Muscle of arm (tissue), 1 donor: ENCODE measurements at regions not wholly inside any gene's neighbourhood (a gene's known extent, or its start where the extent isn't known, plus 50 kb on each side); places are given as distances from the start of the nearest gene placed in this dataset.
"Not testable (repeated sequence)": the region's sequence is repeated elsewhere in the genome, so short reads cannot be mapped to it uniquely, and the experiment has no call there.

Experiments used
- DNase-seq: peaks from one replicate; pipeline ENCODE4 v3.0.0-alpha.2; 2013

DNA sequence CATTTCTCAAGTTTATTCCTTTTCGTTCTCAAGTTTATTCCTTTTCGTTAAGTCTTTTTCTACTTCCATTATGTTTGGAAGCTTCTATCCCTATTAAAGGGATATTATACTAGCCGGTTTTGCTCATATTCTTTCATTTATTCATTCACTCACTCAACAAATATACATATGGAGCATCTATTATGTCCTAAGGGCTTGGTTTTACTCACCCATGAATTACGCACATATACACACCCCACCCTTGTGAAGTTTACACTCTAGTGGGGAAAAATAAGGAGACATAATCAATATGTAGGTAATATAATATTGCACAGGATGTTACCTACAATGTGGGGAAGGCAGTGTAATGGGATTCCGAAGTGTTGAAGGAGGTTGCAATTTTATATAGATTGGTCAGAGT, 90.5 kb downstream of the ACTL7B start:
- no peak for DNase-seq

DNA sequence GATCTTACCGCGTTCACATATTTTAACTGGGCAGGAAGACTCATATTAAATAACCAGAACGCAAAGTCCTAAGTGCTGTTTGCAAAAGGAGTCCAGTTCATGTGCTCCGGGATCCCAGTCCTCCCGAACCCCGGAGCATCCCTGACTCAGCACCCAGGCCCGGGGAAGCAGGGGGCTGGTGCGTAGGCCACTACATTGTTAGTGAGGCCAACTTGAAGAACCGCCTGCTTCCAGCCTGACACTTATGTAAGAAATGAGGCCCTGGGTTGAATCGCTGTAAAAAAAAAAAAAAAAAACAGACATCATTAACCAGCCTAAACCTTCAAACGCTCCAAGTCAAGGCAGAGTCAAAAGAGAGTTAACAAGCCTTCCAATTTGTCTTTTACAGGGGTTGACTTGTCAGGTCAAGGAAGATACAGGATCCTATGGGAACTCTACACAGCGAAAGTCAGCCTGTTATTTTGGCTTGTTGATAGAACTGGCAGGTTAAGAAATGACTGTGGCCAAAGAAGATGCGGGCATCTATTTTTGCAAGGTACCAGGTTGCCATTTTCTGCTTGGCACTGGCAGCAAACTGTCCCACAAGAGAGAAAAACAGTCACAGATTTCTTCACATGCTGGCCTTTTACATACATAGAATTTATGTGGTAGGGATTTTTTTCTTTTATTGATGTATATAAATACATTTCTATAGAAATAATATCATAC, 93.3 kb downstream of the ACTL7B start:
- no peak for DNase-seq

DNA sequence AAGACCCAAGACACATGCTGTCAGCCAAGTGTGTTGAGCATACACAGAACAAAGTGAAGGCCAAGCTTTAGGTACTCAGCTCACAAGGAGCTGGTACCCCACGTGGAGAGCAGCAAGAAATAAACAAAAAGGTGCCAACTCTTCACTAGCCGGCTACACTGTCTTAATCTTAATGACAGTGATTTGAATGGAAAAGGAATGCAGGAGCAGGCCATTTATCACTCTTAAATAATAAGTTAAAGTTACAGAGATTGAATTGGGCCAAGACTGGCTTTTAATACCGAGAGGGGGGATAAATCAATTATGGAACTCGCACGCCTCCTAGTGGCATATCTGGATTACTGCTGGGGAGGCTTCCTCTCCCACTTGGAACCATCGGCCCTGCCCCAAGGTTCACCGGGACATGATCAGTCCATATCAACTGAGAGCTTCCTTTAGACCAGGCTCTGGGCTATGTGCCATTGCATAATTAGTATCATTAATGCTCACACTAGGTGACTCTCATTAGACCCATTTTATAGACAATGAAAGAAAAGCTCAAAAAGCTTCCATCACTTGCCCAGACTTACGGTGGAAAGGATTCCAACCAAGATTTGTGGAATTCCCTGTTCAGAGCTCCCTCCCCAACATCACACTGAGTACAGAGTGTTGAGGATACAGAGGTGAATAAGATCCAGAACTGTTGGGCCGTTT, 94.0 kb downstream of the ACTL7B start:
- DNase-seq, result peak; percentile 71

DNA sequence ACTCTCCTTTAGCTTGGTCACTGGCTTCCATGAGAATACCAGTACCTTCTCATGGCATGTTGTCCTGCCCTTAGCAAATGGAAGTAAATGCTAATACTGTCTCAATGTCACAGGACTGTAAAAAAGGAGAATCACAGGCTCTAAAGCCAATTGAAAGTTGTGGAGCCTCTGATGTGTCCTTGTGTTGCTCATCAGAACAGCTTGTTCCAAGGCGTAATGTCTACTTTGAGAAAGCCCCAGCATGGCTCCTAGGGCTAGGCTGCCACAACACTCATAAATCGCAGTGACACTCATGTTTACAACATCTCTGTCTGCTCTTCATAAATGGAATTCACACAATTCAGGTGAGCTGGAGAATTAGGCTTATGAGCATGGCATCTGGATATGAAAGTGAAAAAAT, 94.9 kb downstream of the ACTL7B start:
- DNase-seq, result no peak

DNA sequence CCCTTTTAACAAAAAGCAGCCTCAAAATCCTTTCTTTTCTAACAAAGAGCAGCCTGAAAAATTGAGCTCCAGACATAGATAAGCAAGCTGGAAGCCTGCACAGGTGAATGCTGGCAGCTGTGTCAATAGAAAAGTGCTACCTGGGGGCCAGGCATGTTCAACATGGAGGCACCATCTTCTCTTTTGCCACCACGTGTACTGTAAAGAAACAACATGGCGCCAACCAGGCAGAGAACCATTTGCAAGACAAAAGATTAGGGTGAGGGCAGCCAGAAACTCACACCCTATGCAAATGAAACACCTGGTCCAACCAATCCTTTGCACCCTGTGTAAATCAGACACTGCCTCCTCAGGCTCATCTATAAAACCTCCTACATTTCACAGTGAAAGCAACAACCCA, 96.0 kb downstream of the ACTL7B start:
- DNase-seq, result no peak

DNA sequence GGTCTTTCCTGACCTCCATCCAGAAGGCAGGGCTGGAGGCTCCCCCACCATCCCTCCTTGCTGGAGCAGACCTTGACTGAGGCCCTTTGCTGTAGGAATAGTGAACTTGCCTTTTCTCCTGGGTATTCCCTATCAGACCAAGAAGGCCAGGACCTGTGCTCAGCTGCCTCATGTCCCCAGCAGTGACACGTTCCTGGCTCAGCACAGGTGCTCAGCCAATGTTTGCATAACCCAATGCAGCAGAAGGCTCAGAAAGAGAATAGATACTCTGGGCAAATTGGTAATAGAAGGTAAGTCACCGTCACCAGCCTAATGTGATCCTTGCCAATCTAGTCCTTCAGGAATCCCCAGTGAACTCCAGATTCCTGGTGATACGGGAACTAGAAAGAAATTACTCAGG, 96.4 kb downstream of the ACTL7B start:
- no peak for DNase-seq

DNA sequence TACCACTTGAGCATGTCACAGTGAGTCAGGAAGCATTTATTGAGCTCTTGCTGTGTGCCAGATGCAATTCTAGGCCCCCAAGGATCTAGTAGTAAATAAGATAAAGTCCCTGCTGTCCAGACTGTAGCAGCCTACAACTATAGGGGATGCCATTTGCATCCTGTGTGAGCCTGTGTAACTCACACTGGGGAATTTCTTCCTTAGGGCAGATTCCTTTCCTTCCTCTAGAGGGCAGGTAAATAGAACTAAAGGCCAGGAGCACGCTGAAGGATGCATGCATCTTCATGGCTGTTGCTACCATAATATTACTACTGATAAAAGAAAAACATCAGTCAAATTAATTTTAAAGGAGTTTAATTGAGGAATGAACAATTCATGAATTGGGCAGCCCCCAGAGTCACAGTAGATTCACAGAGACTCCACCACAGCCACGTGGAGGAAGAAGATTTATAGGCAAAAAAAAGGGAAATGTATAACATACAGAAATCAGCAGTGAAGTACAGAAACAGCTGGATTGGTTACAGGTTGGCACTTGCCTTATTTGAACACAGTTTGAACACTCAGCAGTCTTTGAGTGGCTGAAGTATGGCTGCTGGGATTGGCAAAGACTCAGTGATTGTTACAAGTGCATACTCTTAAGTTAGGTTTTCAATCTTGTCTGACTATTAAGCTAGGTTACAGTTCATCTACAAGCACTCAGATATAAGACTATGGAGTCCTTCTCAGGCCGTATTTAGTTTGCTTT, 98.9 kb downstream of the ACTL7B start:
- DNase-seq, result no peak

DNA sequence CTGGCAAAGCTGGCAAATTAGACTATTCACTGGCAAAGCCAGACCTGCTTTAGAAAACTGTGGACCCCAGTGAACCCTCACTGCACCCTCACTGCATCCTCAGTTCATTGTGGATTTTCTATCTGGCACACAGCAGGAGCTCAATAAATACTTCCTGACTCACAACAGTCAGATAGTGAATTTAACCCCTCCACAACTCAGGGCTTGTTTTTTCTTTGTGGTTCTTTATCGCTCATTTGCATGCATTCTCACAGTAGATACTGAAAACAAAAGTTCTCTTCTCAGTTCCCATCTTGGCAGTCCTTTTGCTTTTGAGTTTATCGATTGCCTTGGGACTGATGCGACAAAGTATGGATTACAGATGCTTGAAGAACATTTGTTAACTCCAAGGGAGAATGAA, 99.8 kb downstream of the ACTL7B start:
- DNase-seq, result no peak

DNA sequence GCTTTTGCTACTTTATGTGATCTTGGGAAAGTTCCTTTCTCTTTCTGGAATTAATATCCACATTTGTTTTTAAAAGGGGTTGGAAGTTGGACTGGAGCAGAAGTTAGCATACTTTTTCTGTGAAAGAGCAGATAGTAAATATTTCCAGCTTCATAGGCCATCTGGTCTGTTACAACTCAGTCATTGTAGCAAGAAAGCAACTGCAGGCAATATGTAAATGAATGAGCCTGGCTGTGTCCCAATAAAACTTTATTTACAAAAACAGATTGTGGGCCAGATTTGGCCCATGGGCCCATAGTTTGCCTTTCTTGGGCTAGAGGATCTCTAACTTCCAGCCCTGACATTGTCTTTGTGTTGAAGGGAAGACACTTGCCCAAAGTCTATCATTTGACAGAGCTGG, 104.4 kb downstream of the ACTL7B start:
- DNase-seq, result no peak

DNA sequence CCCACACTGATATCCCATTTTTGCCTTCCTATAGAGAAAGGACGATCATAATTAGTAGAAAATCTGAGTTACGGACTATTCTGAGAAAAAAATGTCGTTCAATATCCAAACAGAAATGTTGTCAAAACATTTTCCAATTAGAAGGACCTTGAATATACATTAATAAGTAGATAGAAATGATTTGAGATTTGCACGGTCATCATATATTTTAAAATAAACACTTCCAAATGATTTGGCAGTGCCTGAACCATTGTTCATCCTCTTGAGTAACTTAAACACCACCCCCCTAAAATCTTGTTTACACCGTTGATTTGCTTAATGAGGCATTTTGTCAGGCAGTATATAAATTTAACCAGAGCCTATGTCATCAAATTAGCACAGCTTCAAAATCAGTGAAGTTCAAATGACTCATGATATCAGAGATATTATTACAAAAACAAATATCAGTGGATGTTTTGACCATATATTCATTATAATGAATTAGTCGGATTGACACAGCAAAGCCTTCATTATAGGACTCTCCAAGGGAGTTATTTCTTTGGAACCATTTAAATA, 105.0 kb downstream of the ACTL7B start:
- DNase-seq, result no peak

DNA sequence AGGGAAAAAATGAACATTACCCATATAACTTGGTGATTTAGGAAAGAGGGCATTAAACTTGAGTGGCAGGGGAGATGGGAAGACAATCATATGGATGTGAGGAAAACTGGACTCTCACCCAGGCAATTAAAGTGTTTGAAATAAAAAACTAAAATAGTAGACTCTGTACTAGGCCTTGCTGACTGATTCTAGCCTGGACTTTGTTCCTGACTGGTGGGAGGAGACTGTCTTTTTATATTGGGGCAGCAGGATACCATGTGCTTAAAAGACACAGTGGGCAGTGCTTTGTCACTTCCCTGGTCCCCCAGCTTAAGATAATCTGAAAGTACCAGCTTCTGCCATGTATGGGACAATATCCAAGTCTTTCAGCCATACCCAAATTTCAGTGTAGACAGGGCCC, 107.0 kb downstream of the ACTL7B start:
- DNase-seq, result no peak

DNA sequence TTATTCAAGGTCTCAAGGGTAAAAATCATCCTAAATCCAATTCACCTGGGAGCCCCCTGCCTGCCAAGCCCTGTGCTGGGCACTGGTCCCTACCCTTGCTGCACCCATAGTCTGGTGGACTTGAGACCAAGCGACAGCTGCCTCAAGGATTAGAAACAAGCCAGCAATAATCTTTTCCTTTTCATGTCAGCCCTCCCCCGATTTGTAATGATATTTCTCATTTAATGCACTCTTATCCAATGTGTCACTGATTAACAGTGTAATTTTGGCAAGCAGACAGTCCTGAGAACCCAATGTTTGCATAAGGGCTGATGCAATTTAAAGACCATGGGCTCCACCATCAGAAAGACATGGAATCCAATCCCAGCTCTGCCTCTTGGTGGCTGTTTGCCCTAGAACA, 108.9 kb downstream of the ACTL7B start:
- DNase-seq, result no peak

DNA sequence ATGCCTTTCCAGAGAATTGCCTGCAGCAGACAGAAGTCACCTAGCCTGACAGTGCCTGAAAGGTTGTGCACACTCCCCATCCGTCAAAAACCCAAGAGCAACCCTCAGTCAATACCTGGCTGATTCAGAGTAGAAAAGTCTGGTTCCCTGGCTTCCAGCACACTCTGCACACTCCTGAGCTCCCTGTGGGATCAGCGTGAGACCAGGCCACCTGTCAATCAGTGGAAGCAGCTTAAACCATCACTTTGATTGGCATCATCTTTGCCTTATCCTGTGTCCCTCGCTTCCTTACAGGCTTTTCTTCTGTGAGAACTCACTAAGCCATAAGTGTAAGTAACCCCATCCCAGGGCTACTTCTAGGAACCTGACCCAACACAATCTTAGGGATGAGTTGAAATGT, 109.8 kb downstream of the ACTL7B start:
- DNase-seq, result no peak

DNA sequence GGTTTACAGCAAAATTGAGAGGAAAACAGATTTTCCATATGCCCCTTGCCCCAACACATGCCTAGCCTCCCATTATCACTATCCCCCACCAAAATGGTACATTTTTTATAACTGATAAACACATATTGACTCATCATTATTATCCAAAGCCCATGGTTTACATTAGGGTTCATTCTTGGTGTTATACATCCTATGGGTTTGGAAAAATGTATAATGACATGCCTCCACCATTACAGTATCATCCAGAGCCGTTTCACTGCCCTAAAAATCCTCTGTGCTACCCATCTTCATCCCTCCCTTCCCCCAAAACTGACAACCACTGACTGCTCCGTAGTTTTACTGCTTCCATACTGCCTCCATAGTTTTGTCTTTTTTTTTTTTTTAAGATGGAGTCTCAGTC, 111.1 kb downstream of the ACTL7B start:
- DNase-seq, result no peak

DNA sequence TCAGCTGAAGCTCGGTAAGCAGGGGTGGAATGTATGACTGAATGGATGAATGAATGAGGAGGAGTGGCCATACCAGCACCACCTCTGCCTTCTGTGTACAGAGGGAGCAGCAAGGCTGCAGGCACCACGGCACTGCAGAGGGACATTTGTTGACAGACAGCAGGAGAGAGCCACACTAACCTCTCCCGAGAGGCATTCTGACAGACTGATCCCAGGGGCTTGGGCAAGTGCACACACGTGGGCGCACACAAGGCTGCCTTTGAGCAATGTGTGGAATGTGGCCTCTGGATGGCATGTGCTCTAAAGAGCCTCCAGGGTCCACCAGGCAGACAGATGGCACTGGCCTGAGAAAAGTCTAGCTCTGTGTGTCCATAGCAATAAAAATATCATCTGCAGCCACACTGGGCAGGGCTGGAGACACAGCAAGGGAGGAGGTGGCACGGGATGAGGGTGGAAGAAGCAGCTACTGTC, 111.8 kb downstream of the ACTL7B start:
- no peak for DNase-seq

DNA sequence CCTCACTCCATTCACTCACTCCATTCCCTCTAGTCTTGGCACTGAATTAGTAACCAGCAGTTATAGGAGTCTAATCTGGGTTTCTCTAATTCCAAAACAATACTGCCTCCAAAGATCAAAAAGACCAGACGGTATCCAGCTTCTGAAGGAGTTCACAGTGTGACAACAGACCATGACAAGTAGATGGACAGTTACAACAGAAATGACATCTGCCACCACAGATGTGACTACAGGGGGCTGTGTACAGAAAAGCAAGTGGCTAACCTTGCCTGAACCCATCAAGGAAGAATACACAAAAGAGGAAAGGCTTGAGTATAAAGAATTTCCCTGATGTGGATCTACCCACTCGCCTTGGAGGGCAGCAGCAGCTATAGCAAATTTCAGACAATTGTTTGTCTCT, 112.4 kb downstream of the ACTL7B start:
- no peak for DNase-seq

DNA sequence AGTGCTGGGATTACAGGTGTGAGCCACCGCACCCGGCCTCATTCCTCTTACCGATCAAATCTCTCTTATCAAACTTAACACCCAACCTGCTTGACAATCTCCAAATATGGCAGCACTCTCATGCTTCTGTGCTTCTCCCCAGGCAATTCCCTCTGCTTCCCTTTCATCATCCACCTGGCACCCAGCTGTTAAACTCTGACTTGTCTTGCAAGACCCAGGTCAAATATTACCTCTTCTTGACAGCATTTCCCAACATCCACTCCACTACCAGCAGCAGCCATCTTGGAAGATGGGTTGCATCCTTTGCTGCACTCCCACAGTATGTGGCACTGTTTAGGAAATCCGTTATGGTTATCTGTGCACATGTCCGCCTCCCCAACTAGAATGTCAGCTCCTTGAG, 113.6 kb downstream of the ACTL7B start:
- no peak for DNase-seq

DNA sequence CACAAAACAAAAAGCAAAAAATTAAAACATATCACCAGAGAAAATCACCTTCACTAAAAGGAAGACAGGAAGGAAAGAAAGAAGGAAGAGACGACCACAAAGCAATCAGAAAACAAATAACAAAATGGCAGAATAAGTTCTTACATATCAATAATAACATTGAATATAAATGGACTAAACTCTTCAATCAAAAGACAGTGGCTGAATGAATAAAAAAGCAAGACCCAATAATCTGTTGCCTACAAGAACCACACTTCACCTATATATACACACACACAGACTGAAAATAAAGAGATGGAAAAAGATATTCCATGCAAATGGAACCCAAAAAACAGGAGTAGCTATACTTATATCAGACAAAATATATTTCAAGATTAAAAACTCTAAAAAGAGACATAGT, 124.5 kb downstream of the ACTL7B start:
- not testable (repeated sequence) for DNase-seq

DNA sequence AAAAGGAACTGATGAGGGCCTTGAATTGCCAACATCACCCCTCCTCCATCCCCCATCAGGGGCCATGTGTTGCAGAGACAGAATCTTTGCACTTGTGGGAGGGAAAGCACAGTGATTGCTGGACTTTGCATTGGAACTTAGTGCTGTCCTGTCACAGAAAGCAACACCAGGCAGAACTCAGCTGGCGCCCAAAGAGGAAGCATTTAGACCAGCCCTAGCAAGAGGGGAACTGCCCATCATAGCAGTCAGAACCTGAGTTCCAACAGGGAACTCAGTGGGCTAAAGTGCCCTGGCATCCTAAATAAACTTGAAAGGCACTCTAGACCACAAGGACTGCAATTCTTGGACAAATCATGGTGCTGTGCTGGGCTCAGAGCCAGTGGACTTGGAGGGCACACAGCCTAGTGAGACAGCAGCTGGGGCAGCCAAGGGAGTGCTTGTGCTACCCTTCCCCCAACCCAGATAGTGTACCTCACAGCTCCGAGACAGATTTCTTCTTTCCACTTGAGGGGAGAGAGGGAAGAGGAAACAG, 128.1 kb downstream of the ACTL7B start:
- DNase-seq, result no peak

DNA sequence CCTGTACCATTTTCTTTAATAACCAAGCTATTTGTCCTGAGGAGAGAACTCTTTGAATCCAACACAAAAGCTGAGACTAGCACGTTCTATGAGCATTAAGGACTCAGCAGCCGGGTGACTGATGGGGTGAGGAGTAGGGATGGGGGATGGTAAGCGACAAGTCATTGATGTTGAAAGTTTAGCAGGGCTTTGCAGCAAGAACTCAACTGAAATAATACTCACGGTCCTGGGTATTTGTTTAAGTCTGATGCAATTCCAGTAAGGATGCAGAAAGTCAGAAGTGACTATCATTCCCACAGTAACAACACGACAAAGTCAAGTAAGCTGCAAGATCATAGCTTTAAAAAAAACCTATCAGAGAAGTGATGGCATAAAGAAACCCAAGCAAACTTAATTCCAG, 131.1 kb downstream of the ACTL7B start:
- DNase-seq, result no peak

DNA sequence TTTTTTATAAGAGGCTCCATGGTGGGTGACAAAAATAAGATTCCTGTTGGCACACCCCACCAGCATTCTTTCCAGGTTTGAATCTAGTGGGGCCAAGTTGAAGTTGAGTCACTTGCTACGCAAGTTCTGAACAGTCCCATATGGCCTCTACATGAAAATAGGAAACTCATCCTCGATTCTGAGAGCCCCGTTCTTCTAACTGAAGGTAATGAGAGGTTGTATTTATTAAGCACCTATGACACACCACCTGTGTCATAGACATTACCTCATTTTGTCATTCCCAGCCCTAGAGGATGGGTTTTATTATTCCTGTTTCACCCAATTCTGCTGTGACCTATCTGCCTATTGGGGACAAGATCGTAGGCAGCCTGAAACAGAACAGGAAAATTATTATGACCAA, 131.7 kb downstream of the ACTL7B start:
- DNase-seq, result no peak

DNA sequence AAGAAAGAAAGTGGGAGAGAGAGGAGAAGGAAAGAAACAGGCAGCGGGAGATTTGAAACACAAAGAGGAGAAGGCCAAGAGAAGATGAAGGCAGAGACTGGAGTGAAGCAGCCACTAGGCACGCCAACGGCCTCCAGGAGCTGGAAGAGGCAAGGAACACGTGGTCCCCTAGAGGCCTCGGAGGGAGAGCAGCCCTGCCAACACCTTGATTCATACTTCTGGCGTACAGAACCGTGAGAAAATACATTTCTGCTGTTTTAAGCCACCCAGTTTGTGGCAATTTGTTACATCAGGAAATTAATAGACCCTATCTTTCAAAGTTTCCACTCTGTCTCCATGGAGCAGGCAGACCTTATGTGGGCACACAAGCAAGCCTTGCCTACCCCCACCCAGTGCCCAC, 133.4 kb downstream of the ACTL7B start:
- no peak for DNase-seq
